ENCODE measurements at regions not wholly inside any gene's neighbourhood (a gene's known extent, or its start where the extent isn't known, plus 50 kb on each side); places are given as distances from the start of the nearest gene placed in this dataset.

DNA sequence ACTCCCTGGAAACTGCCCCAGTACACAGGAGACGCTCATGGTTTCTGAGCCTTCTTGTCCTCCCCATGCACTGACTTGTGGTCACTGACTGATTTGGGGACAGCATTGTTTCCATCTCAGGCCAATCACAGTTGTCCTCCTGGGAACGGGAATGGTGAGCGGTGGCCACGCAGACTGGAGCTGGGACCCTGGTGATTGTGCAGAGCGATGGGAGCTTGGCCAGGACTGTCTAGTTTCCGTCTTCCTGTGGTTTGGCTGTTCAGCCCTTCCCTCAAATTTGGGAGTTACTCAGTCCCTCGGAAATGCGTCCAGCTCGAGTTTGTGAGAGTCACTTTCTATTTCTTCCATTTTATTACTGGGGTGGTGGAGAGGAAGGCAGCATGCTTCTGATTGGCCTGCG lies 250.9 kb downstream of the ACTR3B start:
- H3K79me2 ChIP-seq (replicated peaks; ENCODE audit: insufficient read depth, low read length): no peaks in the 10 kb centered on the region
- no peak overlapping the region for H3K9ac ChIP-seq (ENCODE audit: low read length)
- no peaks in the 10 kb centered on the region for H3K9me3 ChIP-seq (ENCODE audit: low read length)
- no peak overlapping the region for H3K4me3 ChIP-seq (ENCODE audit: low read length)
- no peak overlapping the region for H3K4me2 ChIP-seq (ENCODE audit: low read length)
- no peak overlapping the region for H2AFZ ChIP-seq (ENCODE audit: low read depth, low read length)
- H3K27ac ChIP-seq (ENCODE audit: low read length): no peak overlapping the region
- H3K27me3 ChIP-seq (ENCODE audit: insufficient read depth, low read depth, low read length): no peaks in the 10 kb centered on the region
- no peaks in the 10 kb centered on the region for H3K9me2 ChIP-seq (ENCODE audit: insufficient read depth, low read length)
- no peak for TF ChIP-seq EP300 (conservative IDR thresholded peaks at IDR 0.05; ENCODE audit: poor library complexity, severe bottlenecking)
- TF ChIP-seq, protein P1, sequence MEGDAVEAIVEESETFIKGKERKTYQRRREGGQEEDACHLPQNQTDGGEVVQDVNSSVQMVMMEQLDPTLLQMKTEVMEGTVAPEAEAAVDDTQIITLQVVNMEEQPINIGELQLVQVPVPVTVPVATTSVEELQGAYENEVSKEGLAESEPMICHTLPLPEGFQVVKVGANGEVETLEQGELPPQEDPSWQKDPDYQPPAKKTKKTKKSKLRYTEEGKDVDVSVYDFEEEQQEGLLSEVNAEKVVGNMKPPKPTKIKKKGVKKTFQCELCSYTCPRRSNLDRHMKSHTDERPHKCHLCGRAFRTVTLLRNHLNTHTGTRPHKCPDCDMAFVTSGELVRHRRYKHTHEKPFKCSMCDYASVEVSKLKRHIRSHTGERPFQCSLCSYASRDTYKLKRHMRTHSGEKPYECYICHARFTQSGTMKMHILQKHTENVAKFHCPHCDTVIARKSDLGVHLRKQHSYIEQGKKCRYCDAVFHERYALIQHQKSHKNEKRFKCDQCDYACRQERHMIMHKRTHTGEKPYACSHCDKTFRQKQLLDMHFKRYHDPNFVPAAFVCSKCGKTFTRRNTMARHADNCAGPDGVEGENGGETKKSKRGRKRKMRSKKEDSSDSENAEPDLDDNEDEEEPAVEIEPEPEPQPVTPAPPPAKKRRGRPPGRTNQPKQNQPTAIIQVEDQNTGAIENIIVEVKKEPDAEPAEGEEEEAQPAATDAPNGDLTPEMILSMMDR (IDR thresholded peaks at IDR 0.05; ENCODE audit: poor library complexity, severe bottlenecking): no peak
- TF ChIP-seq TAF1 (IDR thresholded peaks at IDR 0.05; ENCODE audit: low read depth): no peak
- no peak for TF ChIP-seq POLR2AphosphoS5 (IDR thresholded peaks at IDR 0.05)
- no peak for TF ChIP-seq RAD21 (conservative IDR thresholded peaks at IDR 0.05)
- no peak for TF ChIP-seq SMC3 (conservative IDR thresholded peaks at IDR 0.05; ENCODE audit: poor library complexity)
- TF ChIP-seq, protein P2, sequence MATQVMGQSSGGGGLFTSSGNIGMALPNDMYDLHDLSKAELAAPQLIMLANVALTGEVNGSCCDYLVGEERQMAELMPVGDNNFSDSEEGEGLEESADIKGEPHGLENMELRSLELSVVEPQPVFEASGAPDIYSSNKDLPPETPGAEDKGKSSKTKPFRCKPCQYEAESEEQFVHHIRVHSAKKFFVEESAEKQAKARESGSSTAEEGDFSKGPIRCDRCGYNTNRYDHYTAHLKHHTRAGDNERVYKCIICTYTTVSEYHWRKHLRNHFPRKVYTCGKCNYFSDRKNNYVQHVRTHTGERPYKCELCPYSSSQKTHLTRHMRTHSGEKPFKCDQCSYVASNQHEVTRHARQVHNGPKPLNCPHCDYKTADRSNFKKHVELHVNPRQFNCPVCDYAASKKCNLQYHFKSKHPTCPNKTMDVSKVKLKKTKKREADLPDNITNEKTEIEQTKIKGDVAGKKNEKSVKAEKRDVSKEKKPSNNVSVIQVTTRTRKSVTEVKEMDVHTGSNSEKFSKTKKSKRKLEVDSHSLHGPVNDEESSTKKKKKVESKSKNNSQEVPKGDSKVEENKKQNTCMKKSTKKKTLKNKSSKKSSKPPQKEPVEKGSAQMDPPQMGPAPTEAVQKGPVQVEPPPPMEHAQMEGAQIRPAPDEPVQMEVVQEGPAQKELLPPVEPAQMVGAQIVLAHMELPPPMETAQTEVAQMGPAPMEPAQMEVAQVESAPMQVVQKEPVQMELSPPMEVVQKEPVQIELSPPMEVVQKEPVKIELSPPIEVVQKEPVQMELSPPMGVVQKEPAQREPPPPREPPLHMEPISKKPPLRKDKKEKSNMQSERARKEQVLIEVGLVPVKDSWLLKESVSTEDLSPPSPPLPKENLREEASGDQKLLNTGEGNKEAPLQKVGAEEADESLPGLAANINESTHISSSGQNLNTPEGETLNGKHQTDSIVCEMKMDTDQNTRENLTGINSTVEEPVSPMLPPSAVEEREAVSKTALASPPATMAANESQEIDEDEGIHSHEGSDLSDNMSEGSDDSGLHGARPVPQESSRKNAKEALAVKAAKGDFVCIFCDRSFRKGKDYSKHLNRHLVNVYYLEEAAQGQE (IDR thresholded peaks at IDR 0.05; ENCODE audit: borderline replicate concordance): no peak
- no peak for TF ChIP-seq EZH2 (IDR thresholded peaks at IDR 0.05; ENCODE audit: borderline replicate concordance, insufficient read depth, low read length, poor library complexity, severe bottlenecking)
- TF ChIP-seq MXI1 (conservative IDR thresholded peaks at IDR 0.05; ENCODE audit: poor library complexity, severe bottlenecking): no peak
- no peaks in the 10 kb centered on the region for H3K36me3 ChIP-seq (ENCODE audit: insufficient read depth, low read length)
- H4K20me1 ChIP-seq (ENCODE audit: insufficient read depth): no peaks in the 10 kb centered on the region
- H3F3A ChIP-seq (ENCODE audit: insufficient read depth, low read length, poor library complexity, severe bottlenecking): no peaks in the 10 kb centered on the region

- H3F3A ChIP-seq (ENCODE audit: insufficient read depth, low read length, poor library complexity, severe bottlenecking): no peaks in the 10 kb centered on the region
- no peaks in the 10 kb centered on the region for H3K79me2 ChIP-seq (replicated peaks; ENCODE audit: insufficient read depth, low read length)
- H3K27ac ChIP-seq (ENCODE audit: low read length): no peak overlapping the region
- H3K4me2 ChIP-seq (ENCODE audit: low read length): no peak overlapping the region
- no peaks in the 10 kb centered on the region for H3K27me3 ChIP-seq (ENCODE audit: insufficient read depth, low read depth, low read length)
- no peak overlapping the region for H2AFZ ChIP-seq (ENCODE audit: low read depth, low read length)
- H3K9ac ChIP-seq (ENCODE audit: low read length): no peak overlapping the region
- no peak for TF ChIP-seq SMC3 (conservative IDR thresholded peaks at IDR 0.05; ENCODE audit: poor library complexity)
- no peak for TF ChIP-seq MXI1 (conservative IDR thresholded peaks at IDR 0.05; ENCODE audit: poor library complexity, severe bottlenecking)
- TF ChIP-seq, protein P2 (IDR thresholded peaks at IDR 0.05; ENCODE audit: borderline replicate concordance): no peak
- no peak for TF ChIP-seq TAF1 (IDR thresholded peaks at IDR 0.05; ENCODE audit: low read depth)
- TF ChIP-seq EZH2 (IDR thresholded peaks at IDR 0.05; ENCODE audit: borderline replicate concordance, insufficient read depth, low read length, poor library complexity, severe bottlenecking): no peak
- no peak for TF ChIP-seq POLR2AphosphoS5 (IDR thresholded peaks at IDR 0.05)
- TF ChIP-seq, protein P1 (IDR thresholded peaks at IDR 0.05; ENCODE audit: poor library complexity, severe bottlenecking): no peak
- no peak for TF ChIP-seq EP300 (conservative IDR thresholded peaks at IDR 0.05; ENCODE audit: poor library complexity, severe bottlenecking)
- no peak for TF ChIP-seq RAD21 (conservative IDR thresholded peaks at IDR 0.05)
- H3K9me2 ChIP-seq (ENCODE audit: insufficient read depth, low read length): no peaks in the 10 kb centered on the region
- H3K36me3 ChIP-seq (ENCODE audit: insufficient read depth, low read length): no peaks in the 10 kb centered on the region
- no peaks in the 10 kb centered on the region for H4K20me1 ChIP-seq (ENCODE audit: insufficient read depth)
- H3K9me3 ChIP-seq (ENCODE audit: low read length): no peaks in the 10 kb centered on the region
- H3K4me3 ChIP-seq (ENCODE audit: low read length): no peak overlapping the region
These were observed 252.7 kb downstream of the ACTR3B start for GRCh38 chr7:153012203-153012602.
